ENCODE measurements at regions not wholly inside any gene's neighbourhood (a gene's known extent, or its start where the extent isn't known, plus 50 kb on each side); places are given as distances from the start of the nearest gene placed in this dataset.

DNA sequence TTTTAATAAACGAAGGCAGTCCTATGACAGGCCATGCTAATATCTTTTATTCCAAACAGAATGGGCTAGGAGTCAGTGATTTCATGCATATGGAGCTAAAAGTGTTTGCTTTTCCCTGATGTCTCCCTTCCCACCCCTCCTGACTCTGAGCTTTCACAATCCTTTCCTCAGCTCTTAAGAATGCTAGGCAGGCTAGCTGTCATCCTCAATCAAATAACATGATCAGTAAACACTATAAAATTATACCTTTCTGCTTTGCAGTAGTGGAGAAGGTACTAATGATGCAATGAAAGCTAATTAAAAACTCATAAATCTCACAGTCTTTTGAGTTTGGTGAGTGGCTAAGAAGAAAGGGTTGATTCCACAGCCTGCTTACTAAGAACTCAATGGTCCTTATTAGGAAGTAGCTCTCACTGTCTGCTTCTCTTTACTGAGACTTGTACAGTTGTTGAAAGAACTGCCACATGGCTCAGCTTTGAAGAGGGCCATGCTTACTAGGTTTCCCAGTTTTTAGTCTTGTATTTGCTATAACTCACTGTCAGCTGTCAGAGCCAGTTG lies 250.9 kb upstream of the JAG1 start:
- DNase-seq: no peak

DNA sequence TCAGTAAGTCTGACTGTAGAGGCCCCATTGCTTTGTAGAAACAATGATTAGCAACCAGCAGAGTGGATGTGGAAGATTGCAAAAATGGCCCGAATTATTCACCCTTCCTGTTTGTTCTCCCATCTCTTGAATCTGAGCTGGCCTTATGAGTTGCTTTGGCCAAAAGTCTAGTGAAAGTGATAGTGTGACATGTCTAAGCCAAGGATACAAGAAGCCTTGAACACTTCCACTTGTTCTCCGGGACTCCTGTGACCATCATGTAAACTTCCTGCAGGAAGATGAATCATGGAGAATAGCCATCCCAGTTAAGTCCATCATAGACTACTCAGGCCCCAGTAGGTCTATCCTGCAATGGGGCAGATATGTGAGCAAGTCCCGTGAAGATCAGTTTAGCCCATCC lies 252.0 kb upstream of the JAG1 start:
- no peak for DNase-seq

DNA sequence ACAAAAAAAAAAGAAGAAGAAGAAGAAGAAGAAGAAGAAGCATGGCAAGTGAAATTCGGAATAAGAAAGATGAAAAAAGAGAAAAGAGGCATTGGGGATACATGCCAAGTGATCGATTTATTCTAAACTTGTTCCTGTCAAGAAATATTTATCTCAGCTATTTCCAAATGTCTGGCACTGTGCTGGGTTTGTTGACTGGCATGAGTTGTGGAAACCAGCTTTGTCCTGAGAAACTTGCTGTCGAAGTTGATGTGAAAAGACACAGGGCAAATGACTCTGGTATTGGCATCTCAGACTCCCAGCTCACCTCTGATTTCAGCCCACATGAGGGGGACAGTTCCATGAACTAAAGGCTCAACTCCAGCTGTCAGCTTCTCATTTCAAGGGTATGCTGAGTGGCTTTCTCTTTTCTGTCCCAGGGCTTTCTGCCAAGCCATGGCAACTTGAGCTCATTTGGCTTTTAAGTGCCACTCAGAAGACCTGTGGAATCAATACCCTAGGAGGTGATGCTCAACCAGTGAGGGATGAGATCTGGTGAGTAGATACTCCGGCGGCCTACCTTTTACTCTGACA lies 253.3 kb upstream of the JAG1 start:
- no peak for DNase-seq

DNA sequence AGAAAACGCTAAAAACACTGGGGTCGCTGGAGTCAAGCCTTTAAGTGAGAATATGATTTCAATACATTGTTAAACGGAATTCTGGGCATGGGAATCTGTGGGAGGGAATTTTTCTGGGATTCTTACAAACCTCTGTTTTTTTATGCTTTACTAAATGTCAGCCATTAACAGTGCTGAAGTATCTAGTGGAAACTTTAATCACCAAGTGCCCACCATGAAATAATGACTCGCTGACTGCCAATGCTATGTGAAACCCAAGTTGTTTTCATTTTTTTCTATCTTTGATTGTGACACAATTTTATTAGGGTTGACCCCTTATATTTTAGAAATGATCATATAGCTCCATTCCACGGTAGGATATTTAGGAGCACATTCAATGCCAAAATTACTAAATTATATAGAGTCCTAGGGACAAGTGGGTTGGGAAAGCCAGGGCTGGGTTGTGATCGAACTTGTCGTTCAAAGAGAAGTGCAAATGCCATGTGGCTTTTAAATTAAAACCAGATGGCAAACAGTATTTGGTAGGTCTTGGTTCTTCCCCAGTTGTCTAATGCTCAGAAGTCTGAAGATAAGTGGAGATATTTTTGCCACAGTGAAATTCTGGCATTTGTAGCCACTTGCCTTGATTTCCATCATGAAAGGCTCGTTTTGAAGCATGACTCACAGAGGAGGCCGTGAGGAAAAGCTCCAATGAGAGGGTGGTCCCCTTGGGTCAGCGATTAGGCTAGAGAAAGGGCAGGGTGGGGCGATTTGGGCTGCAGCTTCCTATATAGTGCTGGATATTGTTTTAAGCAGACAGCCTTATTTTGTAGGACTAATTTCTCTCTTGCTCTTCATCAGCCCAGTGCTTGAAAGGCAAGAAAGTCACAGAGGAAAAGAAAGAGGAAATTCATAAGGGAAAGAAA lies 254.4 kb upstream of the JAG1 start:
- DNase-seq: no peak

DNA sequence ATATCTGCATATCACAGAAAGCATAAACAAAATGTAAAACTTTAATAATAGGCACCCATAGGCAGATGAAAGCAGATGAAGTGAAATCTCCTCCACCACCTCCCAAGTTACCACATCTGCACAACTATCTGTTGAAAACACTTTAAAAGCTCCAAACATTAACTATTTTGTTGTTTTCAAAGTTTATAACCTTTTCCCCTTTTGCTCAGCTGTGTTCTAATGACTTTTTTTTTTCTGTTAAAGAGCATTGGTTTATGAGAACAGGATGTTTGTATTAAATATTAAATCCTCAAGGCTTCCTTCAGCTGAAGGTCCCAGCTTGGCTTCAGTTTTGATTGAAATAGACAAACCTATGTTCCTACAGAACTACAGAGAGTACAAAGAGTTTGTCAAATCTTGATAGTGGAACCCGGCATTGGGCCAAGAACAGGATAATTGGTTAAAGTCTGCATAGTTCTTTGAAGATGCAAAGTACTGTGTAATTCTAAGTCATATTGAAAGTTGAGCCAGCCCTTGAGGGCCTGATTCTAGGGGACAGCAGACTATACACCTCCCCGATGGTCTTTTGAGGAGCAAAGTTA lies 255.1 kb upstream of the JAG1 start:
- no peak for DNase-seq

DNA sequence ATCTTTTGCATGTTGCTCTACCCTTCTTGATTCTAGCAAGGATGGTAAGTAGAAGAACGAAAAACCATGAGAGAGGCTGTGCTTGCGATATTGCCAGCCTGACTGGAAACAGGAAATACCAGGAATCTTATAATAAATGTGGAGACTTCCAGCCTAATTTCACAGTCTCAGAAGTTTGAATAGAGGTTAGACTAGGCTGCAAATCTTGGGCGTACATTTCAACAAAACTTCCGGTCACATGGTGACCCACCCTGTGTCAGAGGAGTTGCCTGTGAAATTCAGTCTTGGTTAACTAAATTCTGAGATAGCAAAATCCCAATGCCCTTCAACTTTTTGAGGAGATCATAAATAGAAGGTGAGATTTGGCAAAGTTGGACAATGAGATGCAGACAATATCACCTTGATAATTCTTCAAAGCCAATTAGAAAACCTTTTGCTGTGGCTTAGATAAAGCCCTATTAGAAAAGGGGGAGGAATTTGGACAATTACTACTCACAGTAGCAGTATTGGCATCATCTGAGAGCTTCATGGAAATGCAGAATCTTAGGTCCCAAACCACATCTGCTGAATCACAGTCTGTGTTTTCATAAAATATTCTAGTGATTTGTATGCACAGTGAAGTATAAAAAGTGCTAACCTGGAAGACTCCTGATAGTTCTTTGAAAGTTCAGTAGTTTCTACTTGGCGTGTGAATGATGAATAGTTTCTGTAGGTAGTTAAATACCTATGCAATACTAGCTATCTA lies 262.0 kb upstream of the JAG1 start:
- no peak for DNase-seq

DNA sequence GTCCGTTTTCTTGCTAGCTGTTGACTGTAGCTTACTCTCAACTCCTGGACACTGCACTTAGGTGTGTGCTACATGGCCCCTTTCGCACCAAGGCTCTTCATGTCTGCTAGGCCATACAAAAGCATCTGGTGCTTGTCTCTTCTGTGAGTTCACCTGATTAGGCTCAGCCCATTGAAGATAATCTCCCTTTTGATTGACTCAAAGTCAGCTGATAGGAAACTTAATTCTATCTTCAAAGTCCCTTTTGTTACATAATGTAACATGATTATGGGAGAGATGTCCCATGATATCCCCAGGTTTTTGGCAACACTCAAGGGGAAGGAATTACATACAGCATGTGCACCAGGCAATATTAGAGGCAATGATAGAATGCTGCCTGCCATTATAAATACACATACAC lies 263.0 kb upstream of the JAG1 start:
- DNase-seq: no peak

DNA sequence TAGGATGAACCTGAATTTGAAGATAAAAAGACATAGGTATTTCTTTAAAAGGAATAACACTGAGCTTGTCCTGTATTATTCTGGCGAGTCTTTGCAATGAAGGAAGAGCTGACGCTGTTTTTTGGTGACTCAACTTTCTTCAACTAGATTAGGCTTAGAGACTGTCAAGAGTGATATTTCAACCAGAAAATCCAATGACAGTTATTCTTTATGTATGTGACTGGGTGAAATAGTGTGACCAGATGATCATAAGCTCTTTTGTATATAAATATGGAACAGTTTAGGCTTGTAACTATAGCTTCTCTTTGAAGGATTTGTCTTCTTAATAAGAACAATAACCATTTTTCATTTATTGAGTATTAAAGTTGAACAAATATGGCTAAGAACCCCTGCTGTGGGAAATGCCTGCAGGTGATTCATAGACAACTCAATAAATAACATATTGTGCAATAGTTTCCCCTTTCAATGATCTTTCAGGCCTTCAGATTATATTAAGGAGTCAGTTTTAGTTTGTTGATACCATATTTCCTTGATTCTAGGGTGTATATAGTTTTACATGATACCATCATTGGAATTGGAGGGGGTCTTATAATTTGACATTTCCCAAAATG lies 265.6 kb upstream of the JAG1 start:
- no peak for DNase-seq

DNA sequence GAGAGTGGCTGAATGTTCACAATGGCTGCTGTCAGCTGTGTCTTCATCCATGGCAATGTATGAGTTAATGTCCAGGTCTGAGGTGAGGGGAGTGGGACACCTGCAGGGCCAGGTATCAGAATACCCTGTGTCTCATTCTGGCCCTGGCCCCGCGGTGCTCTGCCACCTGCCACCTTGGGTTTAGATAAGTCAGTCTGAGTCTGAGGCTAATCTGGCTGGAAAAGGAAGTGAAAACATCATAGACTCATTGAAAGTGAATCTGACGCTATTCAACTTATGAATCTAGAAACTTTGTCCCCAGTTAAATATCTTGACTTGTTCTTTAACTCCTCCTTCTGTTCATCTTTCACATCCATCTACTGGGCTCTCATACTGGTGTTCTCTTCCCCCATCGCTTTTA lies 267.1 kb upstream of the JAG1 start:
- DNase-seq: no peak

DNA sequence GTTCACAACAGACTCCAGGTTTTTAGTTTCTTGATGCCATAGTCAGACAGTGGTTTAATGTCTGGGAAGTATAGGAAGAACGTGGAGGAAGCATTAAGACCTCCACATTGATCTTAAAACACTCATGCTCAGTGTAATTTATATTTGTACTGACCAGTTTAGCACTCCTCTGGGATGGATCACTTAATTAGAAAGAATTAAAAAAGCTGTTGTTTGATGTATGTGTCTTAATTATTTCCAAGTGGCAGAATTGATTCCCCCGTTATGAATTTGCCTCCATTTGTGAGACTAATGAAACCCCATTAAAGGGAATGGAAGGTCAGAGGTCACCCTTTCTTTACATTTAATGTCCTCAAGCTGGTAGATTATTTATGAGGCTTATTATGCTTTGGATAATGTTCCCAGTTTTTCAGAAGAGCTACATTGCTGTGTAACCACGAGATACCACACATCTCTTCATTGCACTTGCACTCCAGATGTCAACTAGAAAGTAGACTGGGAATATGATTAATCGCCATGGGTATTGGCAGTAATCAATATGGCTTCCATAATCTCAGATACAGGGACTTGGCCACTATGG lies 270.0 kb upstream of the JAG1 start:
- DNase-seq: no peak

DNA sequence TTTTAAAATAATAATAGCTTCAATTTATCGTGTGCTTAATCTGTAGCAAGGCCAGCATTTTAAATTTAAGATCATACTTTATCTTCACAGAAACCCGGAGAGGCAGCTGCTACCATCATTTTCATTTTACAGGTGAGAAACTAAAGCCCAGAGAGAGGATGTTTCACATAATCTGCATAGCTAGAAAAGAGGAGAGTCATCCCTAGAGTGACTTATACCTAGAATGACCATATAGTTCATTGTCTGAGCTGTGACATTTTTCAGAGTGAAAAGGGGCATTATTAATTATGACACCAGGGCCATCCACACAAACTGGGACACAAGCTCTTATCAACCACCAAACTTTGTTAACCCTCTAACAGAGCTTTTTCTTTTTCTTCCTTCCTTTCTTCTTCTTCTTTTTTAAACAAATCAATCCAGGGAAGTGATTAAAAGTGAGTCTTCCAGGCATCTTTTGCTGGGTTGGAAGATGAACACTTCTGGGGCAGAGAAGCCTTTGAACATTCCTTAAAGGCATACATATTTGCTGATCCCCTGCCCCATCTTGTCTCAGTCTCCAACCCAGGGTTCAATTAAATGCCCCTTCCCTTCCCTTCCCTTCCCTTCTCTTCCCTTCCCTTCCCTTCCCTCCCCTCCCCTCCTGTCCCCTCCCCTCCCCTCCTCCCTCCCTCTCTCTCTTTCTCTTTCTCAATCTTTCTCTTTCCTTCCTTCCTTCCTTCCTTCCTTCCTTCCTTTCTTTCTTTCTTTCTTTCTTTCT lies 272.5 kb upstream of the JAG1 start:
- DNase-seq: no peak

DNA sequence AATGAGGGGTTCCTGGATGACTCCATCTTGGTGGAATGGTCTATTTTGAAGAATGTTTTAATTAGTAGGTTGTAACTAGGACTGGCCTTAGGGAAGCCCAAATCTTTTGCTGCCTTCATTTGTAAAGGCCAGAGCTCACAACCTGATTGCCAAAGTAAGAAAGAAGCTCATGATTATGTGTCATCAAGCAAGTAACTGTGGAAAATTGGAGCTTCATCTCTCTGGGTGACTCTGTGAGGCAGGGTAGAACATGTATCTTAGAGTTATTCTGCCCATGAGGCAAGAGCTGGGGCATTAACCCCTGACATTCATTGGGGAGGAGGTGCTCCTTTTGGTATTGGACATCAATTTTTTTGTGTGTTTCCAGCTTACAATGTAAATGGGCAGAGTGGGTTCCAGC lies 273.9 kb upstream of the JAG1 start:
- no peak for DNase-seq

DNA sequence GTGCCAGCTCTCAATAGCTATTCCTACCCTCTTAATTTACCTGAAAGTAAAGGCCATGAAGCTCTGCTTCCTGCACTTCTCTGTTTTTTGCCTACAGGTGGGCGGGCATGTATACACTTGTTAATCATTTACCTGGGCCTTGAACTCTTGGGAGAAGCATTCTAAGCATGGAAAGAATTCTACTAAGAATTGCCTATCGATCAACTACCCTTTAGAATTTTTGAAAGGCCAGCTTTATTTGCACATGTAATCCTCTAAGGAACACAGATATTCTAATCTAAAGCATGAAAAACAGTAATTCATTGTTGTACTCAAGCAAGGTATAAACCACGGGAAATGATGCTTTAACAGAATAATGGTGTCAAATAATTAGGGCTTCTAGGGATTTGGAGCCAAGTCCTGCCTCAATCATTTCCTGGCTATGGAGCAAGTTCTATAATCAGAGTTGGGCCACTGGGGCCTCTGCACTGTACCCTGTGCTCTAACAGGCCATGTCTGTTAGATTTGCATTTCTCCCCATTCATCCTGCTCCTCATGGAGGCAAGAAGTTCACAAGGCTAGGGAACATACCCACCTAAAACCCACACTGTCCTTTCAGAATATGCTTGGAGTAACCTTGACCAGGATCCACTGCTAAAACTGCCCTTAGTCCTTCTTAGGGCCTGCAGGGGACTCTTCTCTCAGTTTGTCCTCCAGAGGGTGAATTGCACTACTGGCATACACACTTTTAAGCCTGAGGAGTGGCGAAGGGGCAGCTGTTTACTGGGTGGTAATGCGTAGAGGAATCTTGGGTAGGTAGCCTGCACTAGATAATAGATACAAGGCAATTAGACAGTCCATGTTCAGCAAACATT lies 276.4 kb upstream of the JAG1 start:
- DNase-seq: no peak

DNA sequence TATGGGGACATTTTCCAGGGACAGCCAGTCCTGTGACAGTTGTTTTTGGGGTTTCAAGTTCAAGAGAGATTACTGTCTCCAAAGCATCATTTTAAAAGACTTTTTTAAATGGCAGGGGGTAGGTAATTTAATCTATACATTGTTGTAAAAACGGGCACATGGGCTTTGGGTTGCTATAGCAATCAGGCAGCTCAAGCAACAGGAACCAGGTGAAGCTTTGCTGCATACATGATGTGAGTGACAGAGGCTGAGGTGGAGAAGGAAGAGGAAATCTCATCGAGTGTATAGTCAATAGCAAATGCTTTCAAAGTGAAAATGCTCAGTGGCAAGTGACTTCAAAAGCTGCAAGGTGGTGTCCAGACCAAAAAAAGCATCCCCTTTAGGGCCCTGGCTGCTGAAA lies 277.4 kb upstream of the JAG1 start:
- no peak for DNase-seq

DNA sequence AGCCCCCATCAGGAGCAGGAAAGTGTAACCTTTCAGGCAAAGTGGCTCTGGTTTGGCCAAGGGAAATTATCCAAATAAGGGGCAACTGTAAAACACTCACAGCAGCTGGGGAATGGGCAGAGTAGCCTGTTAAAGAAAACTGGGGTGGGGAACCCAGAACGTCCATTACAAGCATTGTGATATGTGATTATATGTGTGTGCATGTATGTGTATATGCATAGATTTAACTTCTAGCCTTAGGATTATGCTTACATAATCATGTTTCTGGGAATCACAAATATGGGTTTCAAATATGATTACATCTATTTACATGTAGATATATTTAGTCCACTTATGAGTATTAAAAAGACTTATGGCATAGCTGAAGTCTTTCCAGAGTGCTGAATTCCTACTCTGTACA lies 278.1 kb upstream of the JAG1 start:
- no peak for DNase-seq

DNA sequence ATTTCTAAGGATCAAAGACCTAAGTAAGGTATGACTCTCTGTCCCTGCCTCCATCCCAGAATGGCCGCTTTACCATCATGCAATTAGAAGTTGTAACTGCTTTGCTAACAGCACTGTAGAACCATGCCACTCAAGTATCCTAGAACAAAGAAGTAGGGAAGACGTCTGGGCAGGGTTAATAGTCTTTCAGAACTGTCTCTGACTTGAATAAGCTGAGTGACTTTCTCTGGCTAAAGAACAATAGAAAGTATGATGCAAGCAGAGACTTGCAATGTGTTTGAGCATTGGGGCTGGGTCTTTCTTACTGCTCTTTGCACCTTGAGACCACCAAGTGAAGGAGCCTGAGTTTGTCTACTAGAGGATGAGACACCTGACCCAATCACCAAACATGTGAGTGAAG lies 279.6 kb upstream of the JAG1 start:
- DNase-seq: no peak

DNA sequence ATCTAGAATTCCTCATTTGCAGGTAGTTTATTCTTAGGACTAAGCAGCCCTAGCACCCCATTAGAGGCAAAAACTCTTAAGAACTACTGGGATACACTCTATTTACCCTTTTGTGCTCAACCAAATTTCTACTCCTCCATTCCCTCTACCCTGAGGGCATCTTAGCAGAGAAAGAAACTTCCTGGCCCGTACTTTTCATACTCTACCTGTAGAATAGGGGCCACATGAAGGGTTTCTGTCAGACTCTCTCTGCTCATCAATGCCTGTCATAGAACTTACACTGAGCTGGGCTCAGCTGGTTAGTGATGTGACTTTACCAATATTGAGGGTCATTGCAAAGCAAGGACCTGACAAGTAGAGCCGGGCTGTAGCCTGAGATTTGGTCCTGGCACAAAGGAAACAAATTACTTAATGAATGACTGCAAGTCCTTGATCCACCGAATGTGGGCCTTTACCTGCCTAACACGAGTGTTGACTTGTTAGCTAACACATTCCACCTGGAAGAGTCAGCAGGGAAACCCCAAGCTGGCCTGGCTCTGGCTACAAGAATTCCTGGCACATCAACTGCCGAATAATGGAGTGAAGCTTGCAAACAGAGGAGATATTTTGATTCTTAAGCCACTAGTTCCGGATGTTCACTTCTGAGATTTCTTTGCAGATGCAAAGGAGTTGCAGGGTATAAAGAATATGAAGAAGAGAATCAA lies 280.5 kb upstream of the JAG1 start:
- DNase-seq: no peak

DNA sequence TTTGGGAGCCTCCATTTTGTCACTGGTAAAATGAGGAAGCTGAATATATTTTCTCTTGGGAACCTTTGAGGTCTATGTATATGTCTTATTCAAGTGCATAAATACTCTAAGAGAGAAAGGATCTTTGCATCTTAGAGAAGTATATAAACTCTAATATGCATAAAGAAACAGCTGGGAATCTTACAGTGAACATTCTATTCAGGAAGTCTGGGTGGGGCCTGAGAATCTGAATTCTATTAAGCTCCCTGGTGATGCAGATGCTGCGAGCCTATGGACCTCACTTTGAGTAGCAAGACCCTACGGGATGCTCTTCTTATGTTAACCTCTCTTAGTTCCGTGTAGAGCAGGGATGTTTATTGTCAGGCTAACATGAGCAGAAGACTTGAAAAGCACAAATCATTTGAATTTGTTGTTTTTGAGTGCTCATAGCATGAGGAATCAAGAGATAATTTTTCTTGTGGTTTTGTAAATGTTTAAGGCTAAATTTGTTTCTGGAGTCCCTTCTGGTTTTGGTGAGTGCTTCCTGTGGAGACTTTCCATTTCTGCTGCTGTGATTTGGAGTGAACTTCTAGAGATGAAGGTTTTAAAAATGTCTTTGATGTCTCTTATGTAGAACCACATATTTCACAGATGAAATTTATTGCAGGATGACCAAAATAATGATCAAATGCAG lies 281.2 kb upstream of the JAG1 start:
- no peak for DNase-seq

DNA sequence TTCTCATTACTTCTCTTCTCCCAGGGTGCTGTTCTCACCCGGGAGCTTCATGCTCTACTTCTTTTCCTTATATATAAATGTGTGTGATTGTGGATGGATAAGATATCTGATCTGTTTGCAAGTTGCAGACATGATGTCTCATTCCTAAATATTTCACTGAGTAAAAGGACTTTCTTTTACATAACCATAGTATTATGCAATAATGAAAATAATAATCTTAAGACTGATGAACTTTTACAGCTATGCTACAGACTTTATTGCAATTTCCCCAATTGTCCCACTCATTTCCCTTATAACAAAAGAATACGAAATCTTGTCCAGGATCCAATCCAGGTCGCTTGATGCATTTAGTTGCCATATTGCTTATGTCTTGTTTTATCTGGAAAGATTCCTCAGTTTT lies 284.5 kb upstream of the JAG1 start:
- DNase-seq: no peak

DNA sequence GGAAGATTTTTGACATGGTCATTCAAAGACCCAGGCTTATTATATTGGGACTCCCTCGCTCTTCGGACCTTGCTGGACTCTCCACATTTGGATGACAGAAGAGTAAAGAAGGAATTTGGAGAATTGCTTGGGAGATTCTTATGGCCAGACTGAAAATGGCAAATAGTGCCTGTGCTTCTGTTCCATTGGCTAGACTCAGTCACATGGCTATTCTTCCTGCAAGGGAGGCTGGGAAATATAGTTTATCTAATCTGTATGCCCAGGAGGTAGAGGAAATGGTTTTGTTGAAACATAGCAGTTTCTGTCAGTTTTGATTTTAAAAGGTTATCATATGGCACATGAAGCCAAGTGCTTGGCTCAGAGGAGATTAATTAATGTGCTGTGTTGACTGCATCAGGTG lies 286.6 kb upstream of the JAG1 start:
- DNase-seq: no peak

Data from cerebellar nuclear complex (tissue), 1 donor.